ENCODE measurements at regions not wholly inside any gene's neighbourhood (a gene's known extent, or its start where the extent isn't known, plus 50 kb on each side); places are given as distances from the start of the nearest gene placed in this dataset.

DNA sequence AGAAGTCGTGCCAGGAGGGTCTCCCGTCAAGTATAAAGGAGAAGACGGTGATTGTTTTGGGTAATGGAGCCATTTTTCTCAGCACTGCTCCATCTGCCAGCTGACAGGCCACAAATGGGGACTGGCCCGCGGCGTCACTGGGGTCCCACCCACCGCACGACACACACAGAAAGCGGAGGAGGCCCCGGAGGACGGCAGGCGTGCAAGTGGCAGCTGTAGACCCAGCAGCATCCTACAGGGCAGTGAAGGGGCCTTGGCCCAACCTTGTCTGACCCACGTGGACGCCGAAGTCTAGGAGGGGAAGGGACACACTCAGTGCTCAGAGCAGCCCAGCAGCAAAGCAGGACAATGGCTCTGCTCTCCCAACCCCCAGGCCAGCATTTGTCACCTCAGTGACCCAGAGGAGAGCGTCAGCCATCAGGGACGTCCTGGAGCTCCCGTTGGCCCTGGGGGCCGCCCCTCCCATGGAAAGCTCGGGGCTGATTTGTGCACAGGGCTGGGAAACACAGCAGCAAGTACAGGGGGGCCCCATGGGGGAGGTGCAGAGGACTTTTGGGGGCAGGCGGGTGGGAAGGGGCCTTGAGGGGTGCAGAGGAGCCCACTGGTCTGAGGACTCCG, 644.4 kb downstream of the BRD1 start:
- TF ChIP-seq, protein P1, sequence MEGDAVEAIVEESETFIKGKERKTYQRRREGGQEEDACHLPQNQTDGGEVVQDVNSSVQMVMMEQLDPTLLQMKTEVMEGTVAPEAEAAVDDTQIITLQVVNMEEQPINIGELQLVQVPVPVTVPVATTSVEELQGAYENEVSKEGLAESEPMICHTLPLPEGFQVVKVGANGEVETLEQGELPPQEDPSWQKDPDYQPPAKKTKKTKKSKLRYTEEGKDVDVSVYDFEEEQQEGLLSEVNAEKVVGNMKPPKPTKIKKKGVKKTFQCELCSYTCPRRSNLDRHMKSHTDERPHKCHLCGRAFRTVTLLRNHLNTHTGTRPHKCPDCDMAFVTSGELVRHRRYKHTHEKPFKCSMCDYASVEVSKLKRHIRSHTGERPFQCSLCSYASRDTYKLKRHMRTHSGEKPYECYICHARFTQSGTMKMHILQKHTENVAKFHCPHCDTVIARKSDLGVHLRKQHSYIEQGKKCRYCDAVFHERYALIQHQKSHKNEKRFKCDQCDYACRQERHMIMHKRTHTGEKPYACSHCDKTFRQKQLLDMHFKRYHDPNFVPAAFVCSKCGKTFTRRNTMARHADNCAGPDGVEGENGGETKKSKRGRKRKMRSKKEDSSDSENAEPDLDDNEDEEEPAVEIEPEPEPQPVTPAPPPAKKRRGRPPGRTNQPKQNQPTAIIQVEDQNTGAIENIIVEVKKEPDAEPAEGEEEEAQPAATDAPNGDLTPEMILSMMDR (CRISPR knock-in tag; IDR thresholded peaks at IDR 0.05), result no peak
- TF ChIP-seq, protein P2, sequence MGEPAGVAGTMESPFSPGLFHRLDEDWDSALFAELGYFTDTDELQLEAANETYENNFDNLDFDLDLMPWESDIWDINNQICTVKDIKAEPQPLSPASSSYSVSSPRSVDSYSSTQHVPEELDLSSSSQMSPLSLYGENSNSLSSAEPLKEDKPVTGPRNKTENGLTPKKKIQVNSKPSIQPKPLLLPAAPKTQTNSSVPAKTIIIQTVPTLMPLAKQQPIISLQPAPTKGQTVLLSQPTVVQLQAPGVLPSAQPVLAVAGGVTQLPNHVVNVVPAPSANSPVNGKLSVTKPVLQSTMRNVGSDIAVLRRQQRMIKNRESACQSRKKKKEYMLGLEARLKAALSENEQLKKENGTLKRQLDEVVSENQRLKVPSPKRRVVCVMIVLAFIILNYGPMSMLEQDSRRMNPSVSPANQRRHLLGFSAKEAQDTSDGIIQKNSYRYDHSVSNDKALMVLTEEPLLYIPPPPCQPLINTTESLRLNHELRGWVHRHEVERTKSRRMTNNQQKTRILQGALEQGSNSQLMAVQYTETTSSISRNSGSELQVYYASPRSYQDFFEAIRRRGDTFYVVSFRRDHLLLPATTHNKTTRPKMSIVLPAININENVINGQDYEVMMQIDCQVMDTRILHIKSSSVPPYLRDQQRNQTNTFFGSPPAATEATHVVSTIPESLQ (CRISPR knock-in tag; conservative IDR thresholded peaks at IDR 0.05), result no peak

All from HepG2 (cell line).